ENCODE measurements at regions not wholly inside any gene's neighbourhood (a gene's known extent, or its start where the extent isn't known, plus 50 kb on each side); places are given as distances from the start of the nearest gene placed in this dataset.

GRCh38 chr9:38175423-38175822 lies 106.4 kb upstream of the SHB start:
- Histone ChIP-seq H3K9me3 (ENCODE audit: control insufficient read depth, insufficient read depth, low read depth, low read length) (no peaks in the 10 kb centered on the region; the same call in 1 of the 2 replicates), H3K36me3 (ENCODE audit: control insufficient read depth, insufficient read depth, low read length) (no peaks in the 10 kb centered on the region), H3K4me1 (ENCODE audit: control insufficient read depth, insufficient read depth, low read length) (no peaks in the 10 kb centered on the region), H3K27ac (ENCODE audit: low read length) (no peak overlapping the region), H3K27me3 (ENCODE audit: control insufficient read depth, insufficient read depth, low read length) (no peaks in the 10 kb centered on the region), H3K4me3 (ENCODE audit: low read depth in 2 of 2, low read length in 2 of 2) (no peak overlapping the region)
- POLR2A ChIA-PET: no interaction called here
- no peak for TF ChIP-seq REST (IDR thresholded peaks at IDR 0.05; ENCODE audit: insufficient read depth in 1 of 2, low read depth in 2 of 2, low read length in 1 of 2)
- TF ChIP-seq CTCF (IDR thresholded peaks at IDR 0.05): no peak
- TF ChIP-seq TCF7L2 (IDR thresholded peaks at IDR 0.05; ENCODE audit: low read depth, low read length): no peak
- no peak for TF ChIP-seq SIN3A (IDR thresholded peaks at IDR 0.05; ENCODE audit: borderline replicate concordance, insufficient read depth, low read depth, low read length)
- no peak for TF ChIP-seq POLR2AphosphoS5 (IDR thresholded peaks at IDR 0.05; ENCODE audit: low read depth, low read length)
- ATAC-seq (no peak), DNase-seq (ENCODE audit: low read depth, low spot score) (no peak)
- intact Hi-C loops (cut with micrococcal nuclease; ENCODE audit: unreplicated experiment) (no loop called here), in situ Hi-C loops (cut with HindIII; ENCODE audit: low pct_unique_long_range_greater_than_20kb, low sequenced_read_pairs) (no loop called here)
- BruUV-seq (replicated peaks): no TSS peak
- CTCF ChIA-PET: no interaction called here

- intact Hi-C loops (cut with micrococcal nuclease; ENCODE audit: unreplicated experiment): no loop called here
- ATAC-seq: no peak
- peaks cover 3% of the 10 kb centered on the region; the same call in 1 of the 2 replicates for H3K9me3 ChIP-seq (ENCODE audit: control insufficient read depth, insufficient read depth, low read depth, low read length)
Observed at GRCh38 chr9:38172586-38172985, 103.6 kb upstream of the SHB start.

More at GRCh38 chr9:38172586-38172985, 103.6 kb upstream of the SHB start:
- no peaks in the 10 kb centered on the region for H3K4me1 ChIP-seq (ENCODE audit: control insufficient read depth, insufficient read depth, low read length)
- TF ChIP-seq REST (IDR thresholded peaks at IDR 0.05; ENCODE audit: insufficient read depth in 1 of 2, low read depth in 2 of 2, low read length in 1 of 2) (no peak), SIN3A (IDR thresholded peaks at IDR 0.05; ENCODE audit: borderline replicate concordance, insufficient read depth, low read depth, low read length) (no peak), TCF7L2 (IDR thresholded peaks at IDR 0.05; ENCODE audit: low read depth, low read length) (no peak), POLR2AphosphoS5 (IDR thresholded peaks at IDR 0.05; ENCODE audit: low read depth, low read length) (no peak), CTCF (IDR thresholded peaks at IDR 0.05) (no peak)
- H3K36me3 ChIP-seq (ENCODE audit: control insufficient read depth, insufficient read depth, low read length): no peaks in the 10 kb centered on the region
- BruUV-seq (replicated peaks): no TSS peak
- in situ Hi-C loops (cut with HindIII; ENCODE audit: low pct_unique_long_range_greater_than_20kb, low sequenced_read_pairs): no loop called here
- no peak for DNase-seq (ENCODE audit: low read depth, low spot score)
- H3K4me3 ChIP-seq (ENCODE audit: low read depth in 2 of 2, low read length in 2 of 2): no peak overlapping the region
- ChIA-PET POLR2A (interaction anchor here (0.5 kb wide), 1 partner anchor 581 kb away, joined by 7 read pairs; no protein-coding TSS in a partner anchor), CTCF (no interaction called here)
- no peaks in the 10 kb centered on the region for H3K27me3 ChIP-seq (ENCODE audit: control insufficient read depth, insufficient read depth, low read length)
- no peak overlapping the region for H3K27ac ChIP-seq (ENCODE audit: low read length)
